ENCODE measurements at regions not wholly inside any gene's neighbourhood (a gene's known extent, or its start where the extent isn't known, plus 50 kb on each side); places are given as distances from the start of the nearest gene placed in this dataset.
A peak's percentile ranks its signal among the peaks of the same experiment; 100 is the strongest.

DNA sequence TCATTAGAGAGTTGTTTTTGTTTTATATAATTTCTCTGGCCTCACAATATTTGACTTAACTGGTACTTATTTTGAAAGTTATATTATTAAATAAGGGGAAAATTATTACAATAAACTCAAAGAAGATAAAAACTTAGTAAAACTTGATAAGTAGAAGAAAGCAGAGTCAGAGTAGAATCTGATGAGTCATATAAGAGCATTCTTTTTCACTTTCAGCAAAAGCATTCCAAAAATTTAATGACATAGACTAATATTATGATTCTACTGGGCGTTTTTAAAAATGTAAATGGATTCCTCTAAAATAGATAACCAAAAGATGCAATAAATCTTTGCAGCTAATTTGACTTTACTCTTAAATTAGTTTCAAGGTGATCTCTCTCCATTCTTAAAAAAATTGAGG is 366.3 kb upstream of the IMPG1 start:
- no peak for DNase-seq (ENCODE audit: low read depth in 2 of 2)
- H3K4me3 ChIP-seq (replicated peaks in 1 of 2; ENCODE audit: low read depth in 2 of 2, low read length in 2 of 2): no peak overlapping the region
- TF ChIP-seq, protein P1, sequence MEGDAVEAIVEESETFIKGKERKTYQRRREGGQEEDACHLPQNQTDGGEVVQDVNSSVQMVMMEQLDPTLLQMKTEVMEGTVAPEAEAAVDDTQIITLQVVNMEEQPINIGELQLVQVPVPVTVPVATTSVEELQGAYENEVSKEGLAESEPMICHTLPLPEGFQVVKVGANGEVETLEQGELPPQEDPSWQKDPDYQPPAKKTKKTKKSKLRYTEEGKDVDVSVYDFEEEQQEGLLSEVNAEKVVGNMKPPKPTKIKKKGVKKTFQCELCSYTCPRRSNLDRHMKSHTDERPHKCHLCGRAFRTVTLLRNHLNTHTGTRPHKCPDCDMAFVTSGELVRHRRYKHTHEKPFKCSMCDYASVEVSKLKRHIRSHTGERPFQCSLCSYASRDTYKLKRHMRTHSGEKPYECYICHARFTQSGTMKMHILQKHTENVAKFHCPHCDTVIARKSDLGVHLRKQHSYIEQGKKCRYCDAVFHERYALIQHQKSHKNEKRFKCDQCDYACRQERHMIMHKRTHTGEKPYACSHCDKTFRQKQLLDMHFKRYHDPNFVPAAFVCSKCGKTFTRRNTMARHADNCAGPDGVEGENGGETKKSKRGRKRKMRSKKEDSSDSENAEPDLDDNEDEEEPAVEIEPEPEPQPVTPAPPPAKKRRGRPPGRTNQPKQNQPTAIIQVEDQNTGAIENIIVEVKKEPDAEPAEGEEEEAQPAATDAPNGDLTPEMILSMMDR (IDR thresholded peaks at IDR 0.05; ENCODE audit: low read depth, low read length): no peak

DNA sequence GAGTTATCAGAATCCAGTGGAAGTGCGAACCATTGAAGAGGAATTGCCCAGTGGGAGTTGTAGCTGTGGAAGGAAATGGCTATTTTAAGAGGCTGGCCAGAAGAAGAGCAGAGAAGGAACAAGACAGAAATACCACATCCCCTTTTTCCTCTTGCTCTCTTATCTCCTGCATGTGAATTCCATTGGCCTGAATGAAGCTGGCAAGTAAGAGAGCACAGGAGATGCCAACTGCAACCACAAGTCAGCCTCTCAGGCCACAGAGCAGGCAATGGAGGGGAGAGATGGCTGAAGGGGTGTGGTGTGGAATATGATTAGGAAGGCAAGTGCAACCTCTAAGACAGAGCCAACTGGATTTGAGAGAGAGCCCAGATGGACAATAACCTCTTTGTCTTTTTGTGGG is 362.7 kb upstream of the IMPG1 start:
- TF ChIP-seq, protein P1 (IDR thresholded peaks at IDR 0.05; ENCODE audit: low read depth, low read length): no peak
- DNase-seq (ENCODE audit: low read depth in 2 of 2): peak in 1 of 2 donors; percentile 26
- H3K4me3 ChIP-seq (replicated peaks in 1 of 2; ENCODE audit: low read depth in 2 of 2, low read length in 2 of 2): no peak overlapping the region

DNA sequence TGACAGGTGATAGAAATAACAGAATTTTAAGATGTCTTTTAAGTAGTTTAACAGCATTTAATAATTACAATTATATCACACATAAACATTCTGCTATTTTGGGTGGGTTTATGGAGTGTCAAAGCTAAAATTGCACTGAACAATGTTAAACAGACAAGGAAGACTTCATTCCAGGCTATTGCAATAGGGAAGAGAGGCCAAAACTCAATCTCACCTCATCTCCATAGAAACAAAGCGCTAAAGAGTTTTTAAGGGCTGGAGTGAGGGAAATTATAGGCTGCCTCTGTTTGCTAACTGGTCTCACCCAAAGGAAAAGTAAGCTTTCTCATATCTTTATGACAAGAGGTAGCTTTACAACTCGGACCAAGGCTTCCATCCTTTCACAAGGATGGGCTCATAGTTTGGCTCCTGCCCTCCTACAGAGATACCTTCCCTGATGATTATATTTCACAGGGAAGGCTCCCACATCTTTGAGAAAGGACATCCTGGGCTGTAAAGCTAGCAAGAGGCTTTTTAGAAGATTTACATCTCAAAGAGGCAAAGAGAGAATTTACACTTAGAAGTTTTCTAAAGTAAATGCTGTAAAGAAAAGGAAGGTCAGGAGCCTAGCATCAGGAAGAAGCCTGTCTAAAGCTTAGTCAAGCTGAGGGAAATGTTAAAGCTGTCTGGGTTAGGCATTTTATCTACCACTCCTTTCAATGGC is 350.2 kb upstream of the IMPG1 start:
- TF ChIP-seq, protein P1 (IDR thresholded peaks at IDR 0.05; ENCODE audit: low read depth, low read length): no peak
- DNase-seq (ENCODE audit: low read depth in 2 of 2): no peak
- H3K4me3 ChIP-seq (replicated peaks in 1 of 2; ENCODE audit: low read depth in 2 of 2, low read length in 2 of 2): no peak overlapping the region

GRCh38 chr6:76420094-76420493 is 347.6 kb upstream of the IMPG1 start:
- TF ChIP-seq, protein P1 (IDR thresholded peaks at IDR 0.05; ENCODE audit: low read depth, low read length): no peak
- H3K4me3 ChIP-seq (replicated peaks in 1 of 2; ENCODE audit: low read depth in 2 of 2, low read length in 2 of 2): no peak overlapping the region
- DNase-seq (ENCODE audit: low read depth in 2 of 2): no peak

- H3K4me3 ChIP-seq (replicated peaks in 1 of 2; ENCODE audit: low read depth in 2 of 2, low read length in 2 of 2): no peak overlapping the region
- TF ChIP-seq, protein P1 (IDR thresholded peaks at IDR 0.05; ENCODE audit: low read depth, low read length): no peak
- peak in 1 of 2 donors; percentile 5 for DNase-seq (ENCODE audit: low read depth in 2 of 2)
These were observed 346.2 kb upstream of the IMPG1 start for GRCh38 chr6:76418560-76419223.

- no peak overlapping the region for H3K4me3 ChIP-seq (replicated peaks in 1 of 2; ENCODE audit: low read depth in 2 of 2, low read length in 2 of 2)
- DNase-seq (ENCODE audit: low read depth in 2 of 2): no peak
- TF ChIP-seq, protein P1 (IDR thresholded peaks at IDR 0.05; ENCODE audit: low read depth, low read length): no peak
These were observed 344.6 kb upstream of the IMPG1 start for GRCh38 chr6:76416821-76417605.

All from cardiac fibroblast (primary cell).